ENCODE measurements at regions not wholly inside any gene's neighbourhood (a gene's known extent, or its start where the extent isn't known, plus 50 kb on each side); places are given as distances from the start of the nearest gene placed in this dataset.
"Not testable (repeated sequence)": the region's sequence is repeated elsewhere in the genome, so short reads cannot be mapped to it uniquely, and the experiment has no call there.

GRCh38 chr1:182003953-182004586, 57.4 kb downstream of the ZNF648 start:
- no peak for DNase-seq

- DNase-seq: no peak
Observed at GRCh38 chr1:182003025-182003725, 58.3 kb downstream of the ZNF648 start.

DNA sequence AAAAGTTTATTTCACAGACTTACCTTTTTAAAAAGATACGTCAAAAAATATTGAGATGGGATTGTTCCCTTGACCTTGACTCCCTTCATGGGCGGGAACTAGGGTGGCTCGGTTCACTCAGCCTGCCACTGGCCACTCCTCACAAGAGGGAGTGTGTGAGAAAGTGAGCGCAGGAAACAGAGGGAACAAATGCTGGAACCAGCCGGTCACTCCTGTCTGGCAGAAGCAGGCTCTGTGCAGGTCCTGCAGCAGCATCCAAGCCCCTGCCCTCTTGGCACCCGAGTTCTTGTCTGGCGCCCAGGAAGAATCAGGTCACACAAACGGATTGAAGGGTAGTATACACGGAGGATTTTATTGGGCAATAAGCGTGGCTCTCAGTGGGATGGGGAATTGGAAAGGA, 58.9 kb downstream of the ZNF648 start:
- DNase-seq: no peak

DNA sequence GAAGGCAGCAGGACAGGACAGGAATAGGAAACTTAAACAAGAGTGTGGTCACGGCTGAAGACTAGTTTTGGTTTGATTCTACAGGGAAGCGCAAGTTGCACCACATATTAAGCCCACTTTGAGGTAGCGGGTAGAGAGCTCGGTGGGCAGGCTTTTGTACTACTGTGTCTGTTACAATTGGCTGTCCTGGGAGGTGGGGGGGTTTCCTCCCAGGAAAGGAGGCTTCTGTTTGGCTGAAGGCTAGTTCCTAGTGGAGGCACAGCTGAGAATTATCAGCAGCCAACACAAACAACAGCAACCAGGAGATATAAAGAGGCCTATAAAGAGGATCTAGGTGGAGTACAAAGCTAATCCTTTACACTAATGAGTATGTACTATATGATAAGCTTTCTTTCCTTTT, 62.7 kb downstream of the ZNF648 start:
- no peak for DNase-seq

DNA sequence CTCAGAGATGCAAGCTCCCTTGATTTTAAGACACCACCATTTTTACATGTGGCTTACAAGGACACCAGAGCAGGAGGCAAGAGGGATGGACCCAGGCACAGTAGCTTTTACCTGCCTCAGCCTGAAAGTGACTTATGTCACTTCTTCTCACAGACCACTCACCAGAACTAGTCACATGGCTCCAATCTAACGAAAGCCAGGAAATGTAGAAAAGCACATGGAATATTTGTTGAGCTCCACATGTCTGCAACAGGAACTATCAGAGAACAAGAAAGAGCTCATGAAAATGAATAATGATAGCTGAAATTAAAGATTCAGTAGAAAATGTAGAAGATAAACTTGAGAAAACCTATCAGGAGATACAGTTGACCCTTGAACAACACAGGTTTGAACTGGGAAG, 69.4 kb downstream of the ZNF648 start:
- no peak for DNase-seq

DNA sequence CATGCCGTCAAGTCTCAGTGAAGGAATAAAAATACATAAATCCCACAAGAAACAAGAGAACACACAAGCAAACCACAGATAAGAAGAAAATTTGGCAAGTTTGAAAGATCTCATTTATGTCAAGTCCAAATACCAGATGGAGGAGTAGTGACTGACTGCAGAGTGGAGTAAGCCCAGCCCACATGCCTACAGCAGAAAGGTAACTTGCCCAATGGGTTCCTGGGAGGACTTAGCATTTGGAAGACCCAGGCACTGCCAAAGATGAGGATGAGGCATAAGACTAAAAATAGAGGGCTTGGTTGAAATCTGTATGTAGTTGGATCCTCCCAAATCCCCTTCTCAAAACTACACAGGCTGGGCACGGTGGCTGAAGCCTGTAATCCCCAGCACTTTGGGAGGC, 70.8 kb downstream of the ZNF648 start:
- DNase-seq: no peak

GRCh38 chr1:181989261-181989920, 72.1 kb downstream of the ZNF648 start:
- no peak for DNase-seq

- no peak for DNase-seq
Observed at GRCh38 chr1:181987996-181988395, 73.5 kb downstream of the ZNF648 start.

DNA sequence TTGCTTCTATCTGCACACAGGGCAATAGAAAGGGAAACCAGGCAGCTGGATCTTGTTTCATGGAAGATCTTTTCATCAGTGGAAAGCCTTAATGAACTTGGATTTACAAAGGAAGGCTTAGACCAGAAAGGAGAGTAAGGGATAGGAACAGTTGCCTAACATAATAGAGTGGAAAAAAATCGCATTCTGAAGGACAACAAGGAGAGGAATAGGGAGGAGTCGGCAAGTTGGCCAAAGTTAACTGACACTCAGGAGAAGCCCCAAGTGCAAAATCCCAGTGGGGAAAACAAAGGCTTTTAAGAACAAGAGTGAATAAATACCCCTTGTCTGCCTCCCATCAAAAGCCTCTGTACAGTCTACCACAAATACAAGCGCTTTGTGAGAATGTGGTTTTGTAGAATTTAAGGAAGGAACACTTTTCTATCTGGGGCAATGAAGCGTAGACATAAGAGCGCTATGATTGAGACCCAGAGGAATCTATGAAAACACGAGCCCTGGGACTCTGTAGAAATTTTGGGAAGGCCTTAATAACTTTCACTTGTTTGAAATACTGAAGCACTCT, 74.1 kb downstream of the ZNF648 start:
- no peak for DNase-seq

- no peak for DNase-seq
Observed at GRCh38 chr1:181986907-181987305, 74.6 kb downstream of the ZNF648 start.

DNA sequence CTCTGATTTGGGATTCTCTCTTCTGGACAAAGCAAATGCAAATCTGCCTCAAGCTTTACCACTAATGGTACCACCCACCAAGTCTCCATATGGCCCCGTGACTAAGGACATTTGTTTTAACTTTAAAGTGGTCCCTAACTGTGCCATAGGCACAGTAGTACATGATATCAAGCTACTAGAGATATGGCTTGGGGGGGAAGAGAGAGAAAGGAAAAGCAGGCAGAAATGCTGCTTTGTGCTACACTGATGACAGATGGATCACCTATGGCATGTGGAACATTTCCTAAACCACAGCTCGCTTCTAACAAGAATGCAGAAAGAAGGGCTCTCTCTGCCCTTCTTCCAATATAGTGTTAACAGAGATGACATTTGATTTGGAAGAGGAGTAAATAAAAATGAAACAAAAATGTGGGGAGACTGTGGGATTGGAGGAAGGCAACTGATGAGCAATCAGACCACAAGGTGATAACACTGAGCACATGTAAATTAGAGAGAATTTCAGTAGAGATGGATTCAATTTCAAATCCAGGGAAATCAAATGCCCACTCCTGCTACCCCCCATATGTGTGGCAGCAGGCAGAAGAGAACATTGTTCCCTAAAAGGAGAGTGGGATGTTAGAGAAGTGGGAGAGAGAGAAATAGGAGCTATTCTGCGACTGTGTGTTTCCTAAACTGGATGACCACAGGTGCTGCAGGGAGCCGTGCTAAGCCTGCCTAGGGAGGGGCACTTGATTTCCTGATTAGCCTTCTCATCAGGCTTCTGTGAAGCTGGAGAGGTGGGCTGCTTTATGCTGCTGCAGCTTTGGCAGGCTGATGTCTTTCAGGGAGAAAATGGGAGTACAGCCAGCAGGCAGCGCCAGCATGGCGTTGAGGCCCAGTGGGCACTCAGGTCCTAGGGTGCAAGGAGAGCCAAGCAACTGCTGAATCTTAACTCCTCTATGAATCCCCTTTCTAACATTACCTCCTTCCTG, 75.3 kb downstream of the ZNF648 start:
- no peak for DNase-seq

DNA sequence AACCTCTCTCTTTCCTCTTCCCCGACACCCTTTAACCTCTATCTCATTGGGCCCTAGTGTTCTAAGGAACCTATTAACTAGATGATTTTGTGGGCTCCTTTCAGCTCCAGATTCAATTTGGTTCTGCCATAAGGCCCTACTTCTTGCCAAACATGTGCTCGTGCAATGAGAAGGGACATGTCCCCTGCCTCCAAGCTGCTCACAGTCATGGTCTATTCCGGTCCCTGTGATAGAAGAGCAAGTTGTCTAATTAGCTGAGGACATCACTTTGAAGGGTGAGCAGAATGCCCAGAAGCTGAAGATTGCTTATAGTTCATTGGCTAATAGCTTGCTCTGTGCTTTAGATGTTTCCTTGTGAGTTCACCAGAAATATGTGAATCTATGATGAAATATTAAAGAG, 76.2 kb downstream of the ZNF648 start:
- DNase-seq: no peak

GRCh38 chr1:181984006-181984405, 77.5 kb downstream of the ZNF648 start:
- DNase-seq: no peak

DNA sequence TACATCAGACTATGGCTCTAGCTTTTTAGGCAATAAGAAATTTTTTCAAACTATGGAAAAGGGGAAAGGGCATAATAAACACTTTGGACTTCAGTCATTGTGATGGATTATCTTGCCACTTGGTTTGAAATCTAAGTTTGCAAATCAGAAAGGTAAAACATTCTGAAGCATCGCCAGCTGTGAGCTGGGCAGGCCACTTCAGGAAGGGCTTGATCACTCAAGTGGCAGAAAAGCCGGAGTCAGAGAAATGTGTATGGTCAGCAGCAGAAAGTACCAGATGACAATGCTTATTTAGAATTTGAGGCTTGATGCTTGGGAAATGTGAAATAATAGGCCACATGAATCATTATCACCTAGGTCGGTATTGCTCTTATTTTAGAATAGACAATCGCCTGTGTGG, 79.7 kb downstream of the ZNF648 start:
- no peak for DNase-seq

DNA sequence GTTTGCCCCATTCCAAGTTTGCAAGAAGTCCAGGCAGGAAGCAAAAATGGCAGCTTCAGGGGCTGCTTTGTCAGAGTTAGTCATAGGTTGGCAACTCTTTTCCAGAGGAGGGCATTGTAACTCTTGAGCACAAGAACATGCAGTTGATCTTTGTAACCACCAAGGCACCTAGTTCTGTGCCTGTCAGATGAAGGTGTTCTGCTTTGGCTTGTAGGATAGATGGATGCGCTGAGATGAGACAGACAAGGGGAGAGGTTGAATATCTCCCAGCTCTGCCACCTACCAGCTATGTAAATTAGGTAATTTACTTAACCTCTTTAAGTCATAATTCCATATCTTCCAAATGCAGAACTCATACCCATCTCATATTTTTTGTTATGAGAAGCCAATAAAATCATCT, 89.3 kb downstream of the ZNF648 start:
- DNase-seq: no peak

DNA sequence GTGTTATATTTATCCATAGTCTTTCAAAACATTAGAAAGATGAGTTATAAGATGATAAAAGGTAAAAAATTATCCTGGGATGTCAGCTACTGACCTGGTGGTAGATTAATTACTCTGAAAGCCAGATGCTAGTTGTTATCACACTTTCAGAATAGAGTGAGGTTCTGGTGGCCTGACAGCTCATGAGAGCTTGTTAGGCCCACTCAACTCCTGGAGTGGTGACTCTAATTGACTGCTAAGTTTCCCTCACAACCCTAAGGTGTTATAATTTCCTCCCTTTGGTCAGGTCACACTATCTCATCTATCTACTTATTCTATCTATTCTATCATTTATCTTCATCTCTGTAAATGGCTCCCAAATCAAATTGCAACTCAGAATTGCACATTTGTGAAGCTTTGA, 90.1 kb downstream of the ZNF648 start:
- DNase-seq: no peak

DNA sequence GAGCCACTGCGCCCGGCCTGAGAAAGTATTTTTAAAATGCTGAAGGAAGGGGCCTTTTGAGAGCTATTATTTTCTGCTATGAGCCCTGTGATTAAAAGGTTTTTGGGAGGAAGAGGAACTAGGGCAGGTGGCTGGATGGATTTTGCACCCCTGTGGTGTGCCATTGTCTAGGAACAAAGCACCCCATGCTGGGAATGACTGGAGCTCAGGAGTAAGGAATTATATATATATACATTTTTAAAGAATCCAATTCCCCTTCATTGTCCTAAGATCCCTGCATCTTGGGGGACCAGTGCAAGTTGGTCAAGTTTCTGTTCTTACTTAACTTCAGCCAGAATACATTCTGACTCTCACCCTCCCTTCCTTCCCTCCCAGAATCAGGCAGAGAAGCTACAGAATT, 91.6 kb downstream of the ZNF648 start:
- no peak for DNase-seq

- DNase-seq: not testable (repeated sequence)
Observed at GRCh38 chr1:181954696-181955095, 106.8 kb downstream of the ZNF648 start.

- DNase-seq: not testable (repeated sequence)
Observed at GRCh38 chr1:181954178-181954577, 107.3 kb downstream of the ZNF648 start.

GRCh38 chr1:181953596-181953995, 107.9 kb downstream of the ZNF648 start:
- no peak for DNase-seq

DNA sequence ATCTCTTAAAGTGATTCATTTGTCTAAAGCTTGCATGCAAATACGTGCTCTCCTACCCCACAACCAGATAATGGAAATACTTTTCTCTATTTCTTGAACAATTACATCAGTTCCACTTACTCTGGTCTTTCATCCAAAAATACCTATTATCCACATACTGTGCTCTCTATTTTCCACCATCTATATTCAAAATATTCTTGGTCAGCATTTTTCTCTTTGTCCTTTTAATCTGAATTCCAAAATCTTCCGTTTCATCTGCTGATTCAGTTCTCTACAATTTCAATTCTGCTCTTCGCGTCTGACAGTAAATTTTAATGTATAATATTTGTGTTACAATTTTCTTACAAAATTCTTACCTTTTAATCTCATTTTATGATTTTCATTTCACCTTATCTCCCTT, 110.3 kb downstream of the ZNF648 start:
- no peak for DNase-seq

DNA sequence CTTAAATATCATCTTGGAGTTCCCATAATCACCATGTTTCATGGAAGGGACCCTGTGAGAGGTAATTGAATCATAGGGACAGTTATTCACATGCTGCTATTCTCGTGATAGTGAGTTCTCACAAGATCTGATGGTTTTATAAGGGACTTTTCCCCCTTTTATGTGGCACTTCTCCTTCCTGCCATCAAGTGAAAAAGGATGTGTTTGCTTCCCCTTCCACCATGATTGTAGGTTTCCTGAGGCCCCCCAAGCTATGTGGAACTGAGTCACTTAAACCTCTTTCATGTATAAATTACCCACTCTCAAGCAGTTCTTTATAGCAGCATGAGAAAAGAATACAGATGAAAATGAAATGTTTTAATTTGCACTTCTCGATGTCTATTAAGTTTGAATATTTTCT, 112.0 kb downstream of the ZNF648 start:
- no peak for DNase-seq

GRCh38 chr1:181948372-181948771, 113.1 kb downstream of the ZNF648 start:
- no peak for DNase-seq
